ENCODE measurements at regions not wholly inside any gene's neighbourhood (a gene's known extent, or its start where the extent isn't known, plus 50 kb on each side); places are given as distances from the start of the nearest gene placed in this dataset.
A peak's percentile ranks its signal among the peaks of the same experiment; 100 is the strongest.

GRCh38 chr12:115174920-115175319 lies 490.9 kb upstream of the TBX3 start:
- TF ChIP-seq GATA2 (IDR thresholded peaks at IDR 0.05; ENCODE audit: low read depth, low read length) (peak; percentile 93), GATA3 (IDR thresholded peaks at IDR 0.05; ENCODE audit: low read depth, low read length) (no peak)
